Thyroid gland (tissue), 4 donors: ENCODE measurements at regions not wholly inside any gene's neighbourhood (a gene's known extent, or its start where the extent isn't known, plus 50 kb on each side); places are given as distances from the start of the nearest gene placed in this dataset.

ENCODE experiments used
- CTCF ChIP-seq, 6 experiments: fragments of 200-600 bp in 3 of 6; fragments of 450-650 bp in 3 of 6; sonication (generic) in 3 of 6; IDR thresholded peaks; one replicate each; pipeline ENCODE4 v1.5.1; 2016 to 2019; ENCODE audit warnings: antibody characterized with exemption in 6 of 6, mild to moderate bottlenecking in 2 of 6, inconsistent platforms in 1 of 6, moderate library complexity in 1 of 6
- POLR2A ChIP-seq, 2 donors: fragments of 450-650 bp; IDR thresholded peaks; one replicate each; pipeline ENCODE4 v1.6.1; 2017; ENCODE audit warnings: antibody characterized with exemption in 2 of 2, mild to moderate bottlenecking in 2 of 2, moderate library complexity in 1 of 2

GRCh38 chr9:90024823-90025222, 420.0 kb downstream of the GADD45G start:
- TF ChIP-seq CTCF (IDR thresholded peaks at IDR 0.05) (no peak), POLR2A (IDR thresholded peaks at IDR 0.05) (no peak)
